ENCODE measurements at regions not wholly inside any gene's neighbourhood (a gene's known extent, or its start where the extent isn't known, plus 50 kb on each side); places are given as distances from the start of the nearest gene placed in this dataset.

DNA sequence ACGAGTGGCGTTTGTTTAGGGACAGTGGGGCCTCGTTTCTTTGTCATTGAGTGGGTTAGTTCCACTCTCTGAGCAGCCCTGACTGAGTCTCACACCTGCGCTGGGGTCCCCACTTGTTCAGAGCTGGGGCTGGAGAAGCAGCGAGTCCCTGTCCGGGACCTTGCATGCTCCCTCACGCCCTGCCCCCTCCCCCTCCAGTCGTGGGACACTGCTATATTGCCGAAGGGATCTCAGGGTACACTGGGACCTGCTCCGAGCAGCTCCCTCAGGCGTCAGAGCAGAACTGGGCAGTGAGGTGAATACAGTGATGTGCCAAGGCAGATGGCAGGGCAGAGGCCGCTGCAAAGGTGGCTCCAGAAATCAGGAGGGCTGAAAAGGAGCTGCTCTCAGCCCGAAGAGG is 59.9 kb upstream of the KLF13 start:
- in situ Hi-C loops (cut with MboI; ENCODE audit: low sequenced_read_pairs in 4 of 4) (no loop called here), intact Hi-C loops (cut with DNase I; ENCODE audit: low total_unique reads) (no loop called here)
- no peaks in the 10 kb centered on the region for H3K27me3 ChIP-seq
- no peak overlapping the region for H3K4me3 ChIP-seq
- ATAC-seq (peak in 1 of 2 donors; percentile 28), DNase-seq (peak in 1 of 2 donors; percentile 37)
- H3K27ac ChIP-seq, result peak overlapping the region in 1 of 4 donors; percentile 10
- H3K36me3 ChIP-seq, result no peaks in the 10 kb centered on the region
- no peak for TF ChIP-seq POLR2A (IDR thresholded peaks at IDR 0.05)
- TF ChIP-seq, protein P1, sequence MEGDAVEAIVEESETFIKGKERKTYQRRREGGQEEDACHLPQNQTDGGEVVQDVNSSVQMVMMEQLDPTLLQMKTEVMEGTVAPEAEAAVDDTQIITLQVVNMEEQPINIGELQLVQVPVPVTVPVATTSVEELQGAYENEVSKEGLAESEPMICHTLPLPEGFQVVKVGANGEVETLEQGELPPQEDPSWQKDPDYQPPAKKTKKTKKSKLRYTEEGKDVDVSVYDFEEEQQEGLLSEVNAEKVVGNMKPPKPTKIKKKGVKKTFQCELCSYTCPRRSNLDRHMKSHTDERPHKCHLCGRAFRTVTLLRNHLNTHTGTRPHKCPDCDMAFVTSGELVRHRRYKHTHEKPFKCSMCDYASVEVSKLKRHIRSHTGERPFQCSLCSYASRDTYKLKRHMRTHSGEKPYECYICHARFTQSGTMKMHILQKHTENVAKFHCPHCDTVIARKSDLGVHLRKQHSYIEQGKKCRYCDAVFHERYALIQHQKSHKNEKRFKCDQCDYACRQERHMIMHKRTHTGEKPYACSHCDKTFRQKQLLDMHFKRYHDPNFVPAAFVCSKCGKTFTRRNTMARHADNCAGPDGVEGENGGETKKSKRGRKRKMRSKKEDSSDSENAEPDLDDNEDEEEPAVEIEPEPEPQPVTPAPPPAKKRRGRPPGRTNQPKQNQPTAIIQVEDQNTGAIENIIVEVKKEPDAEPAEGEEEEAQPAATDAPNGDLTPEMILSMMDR (IDR thresholded peaks at IDR 0.05 in 4 of 5, conservative IDR thresholded peaks at IDR 0.05 in 1 of 5), result no peak
- peaks cover 15 to 26% of the 10 kb centered on the region in 2 donors for H3K4me1 ChIP-seq
- no peaks in the 10 kb centered on the region for H3K9me3 ChIP-seq

DNA sequence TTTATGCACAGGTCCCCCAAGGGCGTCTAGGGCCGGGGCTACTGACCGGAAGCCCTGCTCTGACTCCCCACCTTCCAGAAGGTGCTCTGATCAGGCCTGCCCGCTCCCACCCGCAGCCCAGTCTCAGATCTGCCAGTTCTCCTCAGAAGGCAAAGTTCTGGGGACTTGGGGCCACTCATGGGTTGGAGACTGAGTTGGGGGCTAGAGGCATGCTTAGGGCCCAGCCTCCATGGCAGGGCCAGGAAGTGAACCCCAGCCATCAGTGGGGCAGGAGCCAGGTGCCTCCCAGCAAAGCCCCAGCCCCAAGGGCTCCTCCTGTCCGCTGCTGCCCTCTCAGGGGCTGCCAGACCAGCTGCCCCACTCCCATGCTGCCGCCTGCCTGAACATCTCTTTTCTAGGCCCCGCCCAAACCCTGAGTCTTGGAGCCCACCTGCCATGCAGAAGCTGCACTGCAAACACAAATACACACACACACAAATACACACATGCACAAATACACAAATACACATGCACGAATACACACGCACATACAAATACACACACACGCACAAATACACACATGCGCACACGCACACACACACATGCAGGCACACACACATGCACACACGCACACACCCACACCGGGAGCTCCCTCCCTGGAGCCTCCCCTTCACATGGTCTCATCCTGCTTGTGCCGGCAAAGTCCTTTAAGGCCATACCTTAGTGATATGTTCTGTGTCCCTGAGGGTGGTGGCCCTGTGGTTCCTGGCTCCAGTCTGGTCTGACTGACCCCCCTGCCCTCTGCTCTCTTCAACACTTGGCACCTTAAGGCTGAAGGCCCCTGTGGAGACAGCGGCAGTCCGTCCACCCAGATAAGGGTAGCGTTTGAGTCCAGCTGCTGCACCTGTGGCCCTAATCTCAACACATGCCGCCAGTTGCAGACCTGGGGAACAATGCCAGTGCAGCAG is 59.2 kb upstream of the KLF13 start:
- no peak for DNase-seq
- H3K9me3 ChIP-seq, result no peaks in the 10 kb centered on the region
- no peaks in the 10 kb centered on the region for H3K27me3 ChIP-seq
- intact Hi-C loops (cut with DNase I; ENCODE audit: low total_unique reads), result no loop called here
- peaks cover 15 to 26% of the 10 kb centered on the region in 2 donors for H3K4me1 ChIP-seq
- H3K27ac ChIP-seq, result peak overlapping the region in 1 of 4 donors; percentile 10
- no peaks in the 10 kb centered on the region for H3K36me3 ChIP-seq
- no peak for TF ChIP-seq POLR2A (IDR thresholded peaks at IDR 0.05)
- TF ChIP-seq, protein P1 (IDR thresholded peaks at IDR 0.05 in 4 of 5, conservative IDR thresholded peaks at IDR 0.05 in 1 of 5), result no peak
- no peak for ATAC-seq
- in situ Hi-C loops (cut with MboI; ENCODE audit: low sequenced_read_pairs in 4 of 4), result no loop called here
- H3K4me3 ChIP-seq, result no peak overlapping the region

DNA sequence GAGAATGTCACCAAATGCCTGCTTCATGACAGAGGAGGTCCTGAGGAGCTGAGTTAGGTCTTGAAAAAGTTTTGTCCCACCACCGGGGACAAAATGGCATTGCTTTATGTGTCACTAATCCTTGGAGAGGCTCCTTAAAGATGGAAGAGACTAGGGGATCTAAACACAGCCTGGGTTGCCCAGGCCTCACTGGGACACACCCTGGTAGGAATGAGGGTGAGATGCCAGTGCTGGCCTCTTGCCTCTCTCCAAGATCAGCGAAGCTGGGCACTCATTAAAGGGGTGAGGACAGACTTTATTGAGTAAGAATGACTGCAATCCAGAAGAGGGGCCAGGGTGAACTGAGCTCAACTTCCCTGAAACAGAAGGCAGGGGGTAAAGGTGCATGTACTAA is 58.5 kb upstream of the KLF13 start:
- ATAC-seq (no peak), DNase-seq (peak in 1 of 2 donors; percentile 44)
- Histone ChIP-seq H3K9me3 (no peaks in the 10 kb centered on the region), H3K36me3 (no peaks in the 10 kb centered on the region), H3K4me1 (peaks cover 15 to 26% of the 10 kb centered on the region in 2 donors), H3K27me3 (no peaks in the 10 kb centered on the region), H3K4me3 (no peak overlapping the region), H3K27ac (no peak overlapping the region)
- no peak for TF ChIP-seq POLR2A (IDR thresholded peaks at IDR 0.05)
- TF ChIP-seq, protein P1 (IDR thresholded peaks at IDR 0.05 in 4 of 5, conservative IDR thresholded peaks at IDR 0.05 in 1 of 5), result no peak
- intact Hi-C loops (cut with DNase I; ENCODE audit: low total_unique reads) (no loop called here), in situ Hi-C loops (cut with MboI; ENCODE audit: low sequenced_read_pairs in 4 of 4) (no loop called here)

DNA sequence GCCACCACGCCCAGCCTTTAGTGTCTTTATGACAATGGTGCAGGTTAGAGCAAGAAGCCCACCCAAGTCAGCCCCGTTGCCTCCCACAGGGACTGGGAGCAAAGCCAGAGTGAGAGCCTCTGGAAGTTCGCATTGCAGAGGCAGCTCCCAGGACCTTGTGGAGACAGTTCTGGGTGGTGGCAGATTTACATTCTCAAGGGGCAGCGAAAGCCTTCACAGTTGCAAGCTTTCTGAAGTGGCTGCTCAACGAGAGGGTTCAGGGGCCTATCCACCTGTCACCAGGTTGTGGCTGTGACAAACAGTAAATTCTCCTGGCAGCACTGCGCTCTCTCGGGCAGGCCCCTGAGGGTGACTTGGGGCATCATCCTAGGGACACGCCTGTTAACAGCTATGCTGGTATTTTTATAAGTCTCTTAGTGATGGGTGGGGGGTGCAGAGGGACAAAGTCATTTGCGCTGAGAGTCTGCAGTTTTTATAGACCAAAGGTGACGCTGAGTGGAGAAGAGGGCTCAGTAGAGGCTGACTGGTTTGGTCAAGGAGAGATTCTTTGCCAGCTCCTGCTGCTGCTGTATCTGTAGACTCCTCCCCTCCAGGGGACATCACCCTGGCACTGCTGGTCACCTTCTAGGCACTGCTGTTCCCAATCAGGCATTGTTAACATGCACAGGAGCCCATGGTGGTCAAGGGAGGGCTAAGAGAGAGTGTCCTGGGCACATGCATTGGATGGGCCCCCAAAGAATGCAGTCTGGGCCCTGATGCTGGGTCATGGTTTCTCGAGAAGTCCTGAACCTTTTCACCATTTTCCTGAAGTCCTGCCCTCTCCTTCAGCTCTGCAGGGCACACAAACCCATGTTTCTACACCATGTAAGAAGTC is 57.5 kb upstream of the KLF13 start:
- Histone ChIP-seq H3K27me3 (no peaks in the 10 kb centered on the region), H3K36me3 (no peaks in the 10 kb centered on the region), H3K9me3 (no peaks in the 10 kb centered on the region), H3K4me3 (no peak overlapping the region), H3K4me1 (peaks cover 15 to 22% of the 10 kb centered on the region in 2 donors), H3K27ac (no peak overlapping the region)
- in situ Hi-C loops (cut with MboI; ENCODE audit: low sequenced_read_pairs in 4 of 4), result no loop called here
- no peak for ATAC-seq
- DNase-seq, result peak in 1 of 2 donors; percentile 2
- intact Hi-C loops (cut with DNase I; ENCODE audit: low total_unique reads), result no loop called here
- no peak for TF ChIP-seq POLR2A (IDR thresholded peaks at IDR 0.05)
- TF ChIP-seq, protein P1 (IDR thresholded peaks at IDR 0.05 in 4 of 5, conservative IDR thresholded peaks at IDR 0.05 in 1 of 5), result no peak

All from gastrocnemius medialis (tissue), 4 donors.